BLaER1 treated with 17β-estradiol and CSF1 and Interleukin-3, amounts not matched to agents 10 nM and 100 nM (cell line): ENCODE measurements at regions not wholly inside any gene's neighbourhood (a gene's known extent, or its start where the extent isn't known, plus 50 kb on each side); places are given as distances from the start of the nearest gene placed in this dataset.
A peak's percentile ranks its signal among the peaks of the same experiment; 100 is the strongest.

Experiments
- H3K27ac ChIP-seq, 11 experiments: shearing (Covaris generic); formaldehyde crosslinking; 2 replicates each; pipeline ENCODE4 v1.8.1; 2022
- H3K27me3 ChIP-seq, 11 experiments: shearing (Covaris generic); formaldehyde crosslinking; 2 replicates each; pipeline ENCODE4 v1.8.1; 2022
- H3K36me3 ChIP-seq, 11 experiments: shearing (Covaris generic); formaldehyde crosslinking; 2 replicates each; pipeline ENCODE4 v1.8.1; 2022
- H3K4me1 ChIP-seq, 10 experiments: shearing (Covaris generic); formaldehyde crosslinking; 2 replicates each; pipeline ENCODE4 v1.8.1; 2022
- H3K4me2 ChIP-seq, 11 experiments: shearing (Covaris generic); formaldehyde crosslinking; 2 replicates each; pipeline ENCODE4 v1.8.1; 2022
- H3K4me3 ChIP-seq, 10 experiments: shearing (Covaris generic); formaldehyde crosslinking; 2 replicates each; pipeline ENCODE4 v1.8.1; 2022
- H3K9ac ChIP-seq, 11 experiments: shearing (Covaris generic); formaldehyde crosslinking; 2 replicates each; pipeline ENCODE4 v1.8.1; 2022
- H3K9me3 ChIP-seq, 11 experiments: shearing (Covaris generic); formaldehyde crosslinking; replicated peaks in 1 of 11; 2 replicates each; pipeline ENCODE4 v1.8.1; 2022
- H4K20me1 ChIP-seq, 11 experiments: shearing (Covaris generic); formaldehyde crosslinking; 2 replicates each; pipeline ENCODE4 v1.8.1; 2022
- Cebpa-rat ChIP-seq, 11 experiments: shearing (Covaris generic); IDR thresholded peaks; 2 replicates each; pipeline ENCODE4 v1.8.1; 2022

DNA sequence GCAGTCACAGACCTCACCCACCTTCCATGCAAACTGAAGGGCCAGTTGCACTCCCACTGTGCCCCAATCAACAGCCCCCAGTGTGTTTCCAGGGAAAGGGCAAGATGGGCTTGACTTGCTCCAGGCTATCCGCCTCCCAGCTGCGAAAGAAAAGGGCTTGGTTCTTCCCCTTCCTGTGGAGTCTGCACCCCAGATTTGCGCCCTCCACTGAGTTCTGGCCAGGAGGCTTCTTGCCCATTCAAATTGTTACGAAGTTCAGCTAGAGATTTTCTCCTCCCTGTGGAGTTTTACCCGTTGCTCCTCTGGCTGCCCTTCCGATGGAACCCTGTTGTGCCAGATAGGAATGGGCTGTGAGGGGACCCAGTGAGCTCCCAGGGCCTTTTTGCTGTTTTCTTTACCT is 1096.9 kb upstream of the ALCAM start:
- Histone ChIP-seq H3K4me2 (no peak overlapping the region), H3K4me1 (no peaks in the 10 kb centered on the region), H3K27ac (no peak overlapping the region), H4K20me1 (no peaks in the 10 kb centered on the region), H3K27me3 (no peaks in the 10 kb centered on the region), H3K36me3 (no peaks in the 10 kb centered on the region), H3K4me3 (no peak overlapping the region), H3K9me3 (no peaks in the 10 kb centered on the region), H3K9ac (no peak overlapping the region)
- TF ChIP-seq Cebpa-rat (IDR thresholded peaks at IDR 0.05): no peak

DNA sequence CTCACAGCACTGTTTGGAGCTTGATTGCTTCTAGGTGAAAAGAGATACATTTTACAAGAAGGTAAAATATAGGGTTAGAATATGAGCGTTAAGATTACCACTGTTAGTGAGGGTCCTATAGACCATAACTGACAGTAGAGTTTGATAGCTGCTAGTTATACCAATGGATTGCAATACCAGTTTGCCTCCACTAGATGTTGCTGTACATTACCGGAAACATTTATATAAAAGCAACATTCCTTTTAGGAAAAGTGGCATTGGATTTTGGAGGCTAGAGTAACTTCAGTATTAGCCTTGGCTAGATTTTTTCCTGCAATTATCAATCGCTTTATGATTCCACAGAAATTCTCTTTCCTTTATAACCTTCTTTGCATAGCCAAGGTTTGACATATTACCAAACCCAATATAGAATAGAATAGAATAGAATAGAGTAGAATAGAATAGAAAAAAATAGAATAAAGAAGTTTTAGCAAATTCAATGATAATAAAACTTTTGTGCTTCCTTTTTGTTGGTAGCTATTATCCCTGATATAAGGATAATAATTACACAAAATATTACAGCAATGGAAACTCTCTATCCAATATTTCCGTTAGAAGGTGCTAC is 1093.6 kb upstream of the ALCAM start:
- Histone ChIP-seq H3K4me1 (no peaks in the 10 kb centered on the region), H4K20me1 (no peaks in the 10 kb centered on the region), H3K4me3 (no peak overlapping the region), H3K9me3 (peaks cover 0 to 4% (median 0%) of the 10 kb centered on the region in 11 experiments; a peak in 1 of 22 replicates), H3K4me2 (no peak overlapping the region), H3K27me3 (no peaks in the 10 kb centered on the region), H3K27ac (no peak overlapping the region), H3K36me3 (no peaks in the 10 kb centered on the region), H3K9ac (no peak overlapping the region)
- TF ChIP-seq Cebpa-rat (IDR thresholded peaks at IDR 0.05): no peak

DNA sequence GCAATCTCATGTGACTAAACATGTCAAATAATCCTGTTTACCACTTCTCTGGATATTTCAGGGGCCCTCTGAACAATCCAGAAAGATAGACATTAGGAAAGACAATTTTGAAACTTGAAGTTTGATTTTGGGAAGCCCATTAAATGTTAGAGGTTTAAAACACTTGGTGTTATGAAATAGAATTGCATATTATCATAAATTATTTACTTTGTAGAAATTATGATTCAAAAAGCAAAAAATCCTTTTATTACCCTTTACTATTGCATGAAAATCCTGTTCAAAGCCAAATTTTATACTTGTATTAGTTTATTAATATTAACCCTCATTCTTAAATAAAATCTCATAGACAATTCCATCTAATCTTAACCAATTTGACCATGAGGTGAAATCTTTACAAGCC is 1091.5 kb upstream of the ALCAM start:
- no peak overlapping the region for H3K27ac ChIP-seq
- H3K27me3 ChIP-seq: no peaks in the 10 kb centered on the region

DNA sequence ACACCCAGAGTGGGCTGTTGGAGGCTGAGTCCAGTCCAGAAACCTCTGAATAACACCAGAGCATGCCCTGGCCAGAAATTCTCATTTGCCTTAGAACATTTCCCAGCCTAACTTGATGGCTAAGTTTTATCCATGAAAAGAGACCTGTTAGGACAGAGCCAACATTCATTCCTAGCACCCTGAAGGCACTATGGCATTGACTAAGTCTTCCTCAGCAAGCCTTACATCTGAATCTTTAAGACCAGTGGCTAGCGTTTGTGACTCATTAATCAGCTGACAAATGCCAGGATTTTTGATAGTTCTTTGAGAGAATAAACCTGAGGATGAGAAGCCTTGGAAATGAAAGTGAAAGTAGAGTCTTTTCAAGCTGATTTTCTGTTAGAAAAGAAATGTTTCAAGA is 1087.1 kb upstream of the ALCAM start:
- Histone ChIP-seq H3K36me3 (0 out of 22 replicates have a peak, but pooled peaks cover 0 to 5% (median 0%) of the 10 kb centered on the region in 11 experiments), H3K4me2 (peak overlapping the region in 8 of 11 experiments; percentile 0 to 50 (median 29); a peak in 10 of 22 replicates), H3K4me1 (no peaks in the 10 kb centered on the region; a peak in 1 of 20 replicates), H3K27ac (peak overlapping the region in 7 of 11 experiments; percentile 20 to 51 (median 41); a peak in 6 of 22 replicates), H3K4me3 (no peak overlapping the region), H3K9me3 (peaks cover 28 to 44% (median 32%) of the 10 kb centered on the region in 11 experiments), H3K27me3 (no peaks in the 10 kb centered on the region), H3K9ac (peak overlapping the region in 4 of 11 experiments; percentile 3 to 32 (median 18); a peak in 2 of 22 replicates), H4K20me1 (no peaks in the 10 kb centered on the region)
- no peak for TF ChIP-seq Cebpa-rat (IDR thresholded peaks at IDR 0.05)

More for the DNA sequence above, 1091.5 kb upstream of the ALCAM start:
- Histone ChIP-seq H4K20me1 (no peaks in the 10 kb centered on the region), H3K4me3 (no peak overlapping the region), H3K9me3 (peaks cover 0 to 11% (median 0%) of the 10 kb centered on the region in 11 experiments; a peak in 4 of 22 replicates), H3K36me3 (no peaks in the 10 kb centered on the region), H3K4me1 (no peaks in the 10 kb centered on the region; a peak in 1 of 20 replicates), H3K4me2 (no peak overlapping the region), H3K9ac (no peak overlapping the region)
- no peak for TF ChIP-seq Cebpa-rat (IDR thresholded peaks at IDR 0.05)

DNA sequence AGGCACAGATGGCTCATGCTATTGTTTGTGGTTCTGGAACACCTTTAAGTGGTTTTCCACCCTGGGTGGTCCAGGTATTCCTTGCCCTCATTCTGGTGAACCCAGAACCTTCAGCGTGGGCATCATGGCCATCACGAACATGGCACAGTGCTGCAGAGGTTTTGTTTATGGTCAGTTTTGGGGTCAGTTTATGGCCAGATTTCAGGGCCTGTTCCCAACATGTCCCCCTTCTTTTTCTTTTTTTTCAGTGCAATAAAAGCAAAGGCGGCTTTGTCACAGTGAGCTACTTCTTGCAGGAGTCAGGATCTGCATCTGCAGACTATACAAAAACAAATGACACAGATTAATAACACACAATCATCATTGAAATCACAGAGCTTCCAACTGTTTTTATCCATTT is 1085.0 kb upstream of the ALCAM start:
- 0 out of 22 replicates have a peak, but pooled peaks cover 0 to 5% (median 0%) of the 10 kb centered on the region in 11 experiments for H3K36me3 ChIP-seq
- H3K9ac ChIP-seq: no peak overlapping the region
- H3K27me3 ChIP-seq: no peaks in the 10 kb centered on the region
- peaks cover 33 to 56% (median 43%) of the 10 kb centered on the region in 11 experiments for H3K9me3 ChIP-seq
- TF ChIP-seq Cebpa-rat (IDR thresholded peaks at IDR 0.05): no peak
- no peaks in the 10 kb centered on the region for H4K20me1 ChIP-seq
- H3K4me3 ChIP-seq: no peak overlapping the region
- no peak overlapping the region for H3K4me2 ChIP-seq
- no peak overlapping the region for H3K27ac ChIP-seq
- H3K4me1 ChIP-seq: no peaks in the 10 kb centered on the region; a peak in 1 of 20 replicates

DNA sequence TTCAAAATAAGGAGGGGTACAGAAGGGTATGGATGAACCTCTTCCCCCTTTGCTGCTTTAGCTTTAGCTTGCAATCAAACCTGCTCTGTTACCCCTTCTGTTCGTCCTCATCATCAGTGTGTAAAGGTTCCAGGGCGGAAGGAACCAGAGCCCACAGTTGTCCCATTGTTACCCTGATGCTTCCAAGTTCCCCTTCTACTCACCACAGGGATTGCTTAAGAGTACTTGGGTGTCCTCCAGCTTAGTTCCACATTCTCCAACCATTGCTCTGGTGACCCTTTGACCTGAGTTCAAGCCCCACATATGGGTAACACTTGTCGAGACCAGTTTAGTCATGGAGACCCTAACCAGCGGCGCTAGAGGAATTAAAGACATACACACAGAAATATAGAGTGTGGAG is 1080.1 kb upstream of the ALCAM start:
- Histone ChIP-seq H4K20me1 (no peaks in the 10 kb centered on the region), H3K9me3 (peaks cover 29 to 42% (median 35%) of the 10 kb centered on the region in 11 experiments), H3K4me1 (peaks cover 0 to 10% (median 5%) of the 10 kb centered on the region in 10 experiments; a peak in 9 of 20 replicates), H3K36me3 (0 out of 22 replicates have a peak, but pooled peaks cover 0 to 3% (median 0%) of the 10 kb centered on the region in 11 experiments), H3K9ac (no peak overlapping the region), H3K27ac (no peak overlapping the region), H3K4me3 (no peak overlapping the region), H3K27me3 (no peaks in the 10 kb centered on the region), H3K4me2 (no peak overlapping the region)
- TF ChIP-seq Cebpa-rat (IDR thresholded peaks at IDR 0.05): no peak

DNA sequence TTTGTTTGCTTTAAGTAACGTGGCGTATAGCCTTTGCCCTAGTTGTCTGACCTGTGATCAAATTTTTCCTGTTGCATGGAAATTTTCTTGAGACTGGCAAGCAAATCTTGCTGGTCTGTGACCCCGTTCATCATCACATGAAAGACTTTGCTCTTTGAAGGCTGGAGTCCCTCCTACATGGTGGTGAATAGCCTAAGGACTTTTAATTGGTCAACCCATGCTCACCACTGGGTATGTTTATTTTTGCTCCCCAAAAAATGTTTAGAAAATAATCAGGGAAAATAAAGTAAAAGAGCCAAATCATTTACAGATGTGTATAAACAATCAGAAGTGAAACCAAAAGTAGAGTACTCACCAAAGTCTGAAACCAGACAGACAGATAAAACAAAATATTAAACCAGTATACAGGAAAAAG is 1075.3 kb upstream of the ALCAM start:
- Histone ChIP-seq H3K27ac (peak overlapping the region in 8 of 11 experiments; percentile 19 to 63 (median 46); a peak in 14 of 22 replicates), H3K27me3 (no peaks in the 10 kb centered on the region), H4K20me1 (no peaks in the 10 kb centered on the region), H3K9me3 (peaks cover 11 to 13% (median 12%) of the 10 kb centered on the region in 11 experiments), H3K4me2 (peak overlapping the region; percentile 57 to 86 (median 67)), H3K4me1 (peaks cover 6 to 14% (median 11%) of the 10 kb centered on the region in 10 experiments; a peak in 15 of 20 replicates), H3K36me3 (no peaks in the 10 kb centered on the region), H3K9ac (peak overlapping the region in 10 of 11 experiments; percentile 23 to 59 (median 38); a peak in 12 of 22 replicates), H3K4me3 (peak overlapping the region in 9 of 10 experiments; percentile 3 to 43 (median 24); a peak in 10 of 20 replicates)
- TF ChIP-seq Cebpa-rat (IDR thresholded peaks at IDR 0.05): no peak

DNA sequence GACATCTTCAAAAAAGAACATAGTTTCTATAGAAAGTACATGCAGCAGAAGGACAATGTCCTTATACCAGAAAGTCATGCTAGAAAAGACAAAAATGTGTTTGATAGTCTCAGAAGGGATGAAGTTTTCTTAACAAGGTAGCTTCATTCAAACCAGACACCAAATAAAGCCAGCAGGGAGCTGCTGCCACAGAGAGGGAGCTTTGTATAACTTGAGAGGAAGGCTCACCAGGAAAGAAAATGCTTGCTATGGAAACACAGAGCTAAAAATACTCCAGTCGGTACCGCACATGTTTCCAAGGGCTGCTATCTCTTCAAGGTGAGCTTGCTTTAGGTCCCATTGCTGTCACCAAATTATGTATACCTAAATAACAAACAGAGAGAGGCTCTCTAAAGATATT is 1074.8 kb upstream of the ALCAM start:
- Histone ChIP-seq H3K9me3 (peaks cover 7 to 8% (median 8%) of the 10 kb centered on the region in 11 experiments), H3K4me1 (peaks cover 6 to 14% (median 11%) of the 10 kb centered on the region in 10 experiments; a peak in 15 of 20 replicates), H3K4me3 (peak overlapping the region in 9 of 10 experiments; percentile 3 to 43 (median 24); a peak in 9 of 20 replicates), H3K27ac (peak overlapping the region in 9 of 11 experiments; percentile 19 to 63 (median 48); a peak in 17 of 22 replicates), H4K20me1 (no peaks in the 10 kb centered on the region), H3K27me3 (no peaks in the 10 kb centered on the region), H3K4me2 (peak overlapping the region; percentile 57 to 86 (median 67)), H3K36me3 (no peaks in the 10 kb centered on the region), H3K9ac (peak overlapping the region in 10 of 11 experiments; percentile 23 to 59 (median 38); a peak in 14 of 22 replicates)
- no peak for TF ChIP-seq Cebpa-rat (IDR thresholded peaks at IDR 0.05)

DNA sequence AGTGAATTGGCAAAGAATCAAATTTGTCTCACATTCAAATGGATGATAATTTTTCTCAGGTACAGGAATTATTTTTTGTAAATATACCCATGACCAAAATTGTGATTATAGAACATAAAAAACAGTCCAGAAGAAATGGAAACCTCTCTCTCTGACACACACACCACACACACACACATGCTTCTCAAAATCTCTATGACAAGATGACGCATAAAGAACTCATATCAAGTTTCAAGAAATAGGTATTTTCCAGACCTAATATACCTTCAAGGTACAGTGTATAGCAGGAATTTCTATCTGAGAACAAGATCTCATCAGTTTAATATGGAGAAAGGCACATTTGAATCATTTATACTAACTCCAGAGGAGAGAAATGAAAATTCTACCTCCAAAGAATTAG is 1069.1 kb upstream of the ALCAM start:
- H3K9me3 ChIP-seq: no peaks in the 10 kb centered on the region
- H3K4me2 ChIP-seq: no peak overlapping the region
- H3K9ac ChIP-seq: no peak overlapping the region
- TF ChIP-seq Cebpa-rat (IDR thresholded peaks at IDR 0.05): no peak
- no peaks in the 10 kb centered on the region for H3K4me1 ChIP-seq
- no peaks in the 10 kb centered on the region for H3K36me3 ChIP-seq
- no peaks in the 10 kb centered on the region for H4K20me1 ChIP-seq
- no peaks in the 10 kb centered on the region for H3K27me3 ChIP-seq
- H3K27ac ChIP-seq: no peak overlapping the region
- H3K4me3 ChIP-seq: no peak overlapping the region
